Keratinocyte (primary cell): ENCODE measurements at regions not wholly inside any gene's neighbourhood (a gene's known extent, or its start where the extent isn't known, plus 50 kb on each side); places are given as distances from the start of the nearest gene placed in this dataset.

Experiments
- DNase-seq: peaks from one replicate; pipeline ENCODE4 v3.0.0-alpha.2; 2011; ENCODE audit warnings: low read depth, missing footprints, low spot score
- FAIRE-seq: peaks from 2 replicates; lab custom pipeline; 2011; peaks lifted over from hg19 to GRCh38; lab: Jason Lieb, UNC
- H2AFZ ChIP-seq: 2 replicates; pipeline ENCODE4 v1.6.0; 2012; ENCODE audit warnings: low read length, control low read depth, inconsistent platforms; ENCODE audit not compliant: control insufficient read depth
- H3K27ac ChIP-seq: 2 replicates; pipeline ENCODE4 v1.5.1; 2011; ENCODE audit warnings: low read length; ENCODE audit not compliant: control insufficient read depth, insufficient read depth
- H3K27me3 ChIP-seq: 3 replicates; pipeline ENCODE4 v1.6.0; 2011; ENCODE audit warnings: low read length; ENCODE audit not compliant: control insufficient read depth, insufficient read depth; ENCODE audit errors: extremely low read depth
- H3K36me3 ChIP-seq, 2 experiments: 2 replicates in 1 of 2; 3 replicates in 1 of 2; pipeline ENCODE4 v1.5.1; 2011; ENCODE audit warnings: low read length in 2 of 2, mild to moderate bottlenecking in 1 of 2; ENCODE audit not compliant: control insufficient read depth in 2 of 2, insufficient read depth in 2 of 2; ENCODE audit errors: extremely low read depth in 1 of 2
- H3K4me1 ChIP-seq: 3 replicates; pipeline ENCODE4 v1.5.1; 2011; ENCODE audit warnings: low read length; ENCODE audit not compliant: control insufficient read depth, insufficient read depth; ENCODE audit errors: extremely low read depth
- H3K4me2 ChIP-seq: 3 replicates; pipeline ENCODE4 v1.6.0; 2011; ENCODE audit warnings: low read depth, low read length; ENCODE audit not compliant: control insufficient read depth, insufficient read depth; ENCODE audit errors: extremely low read depth
- H3K4me3 ChIP-seq, 3 experiments: fragments of 200-600 bp in 1 of 3; sonication (generic) in 1 of 3; 2 replicates in 2 of 3; 3 replicates in 1 of 3; pipeline ENCODE4 v1.5.1; 2011 to 2016; ENCODE audit warnings: low read length in 3 of 3, mild to moderate bottlenecking in 3 of 3, control low read depth in 2 of 3, inconsistent platforms in 1 of 3, low read depth in 1 of 3, mixed read lengths in 1 of 3, mixed run types in 1 of 3, moderate library complexity in 1 of 3; ENCODE audit not compliant: control insufficient read depth in 2 of 3, insufficient read depth in 2 of 3; ENCODE audit errors: extremely low read depth in 1 of 3
- H3K79me2 ChIP-seq: 2 replicates; pipeline ENCODE4 v1.6.0; 2012; ENCODE audit warnings: low read length; ENCODE audit not compliant: control insufficient read depth, insufficient read depth
- H3K9ac ChIP-seq: 3 replicates; pipeline ENCODE4 v1.6.0; 2011; ENCODE audit warnings: low read length; ENCODE audit not compliant: control insufficient read depth, insufficient read depth; ENCODE audit errors: extremely low read depth
- H3K9me1 ChIP-seq: 3 replicates; pipeline ENCODE4 v1.6.0; 2011; ENCODE audit warnings: low read length; ENCODE audit not compliant: control insufficient read depth, insufficient read depth; ENCODE audit errors: extremely low read depth
- H3K9me3 ChIP-seq: 2 replicates; pipeline ENCODE4 v1.5.1; 2012; ENCODE audit warnings: low read depth, low read length; ENCODE audit not compliant: control insufficient read depth
- H4K20me1 ChIP-seq: 3 replicates; pipeline ENCODE4 v1.6.0; 2011; ENCODE audit warnings: low read length; ENCODE audit not compliant: control insufficient read depth, insufficient read depth; ENCODE audit errors: extremely low read depth
- EZH2 ChIP-seq: IDR thresholded peaks from one replicate; pipeline ENCODE4 v1.6.1; 2012; ENCODE audit warnings: inconsistent platforms, mild to moderate bottlenecking, low read length, moderate library complexity
- dilution Hi-C: fragments of 300-500 bp; cut with MboI; formaldehyde crosslinking; loops from one replicate; pipeline ENCODE4 v1.7.0; 2020; ENCODE audit warnings: low sequenced_read_pairs; ENCODE audit not compliant: extremely low pct_ligation_motif_present
- TF ChIP-seq, protein P1 (sequence below), 3 experiments: IDR thresholded peaks in 1 of 3; conservative IDR thresholded peaks in 1 of 3; optimal IDR thresholded peaks in 1 of 3; 2 replicates in 2 of 3; 3 replicates in 1 of 3; pipeline versions ENCODE3 to v1.5.1; 2011; ENCODE audit warnings: low read length in 3 of 3, mild to moderate bottlenecking in 3 of 3, moderate library complexity in 2 of 3, control low read depth in 1 of 3, inconsistent platforms in 1 of 3; ENCODE audit not compliant: insufficient read depth in 2 of 3; ENCODE audit errors: extremely low read depth in 1 of 3

DNA sequence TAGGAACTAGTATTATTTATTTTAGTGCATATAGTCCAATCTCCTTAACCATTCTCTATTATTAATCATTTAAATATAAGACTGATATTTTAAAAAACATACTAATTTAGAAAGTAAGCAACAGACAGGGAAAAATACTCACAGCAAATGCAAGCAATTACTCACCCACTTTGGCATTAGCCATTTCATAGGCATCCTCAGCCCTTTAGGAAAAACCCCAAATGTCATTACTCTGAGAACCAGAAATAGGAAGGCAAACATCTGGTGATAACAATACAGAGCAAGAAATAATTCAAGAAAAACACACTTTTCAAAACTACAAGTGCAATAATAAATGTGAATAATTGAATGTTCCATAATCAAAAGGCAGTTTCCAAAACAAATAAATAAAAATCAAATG, 545.1 kb downstream of the PLPP3 start:
- H3K27me3 ChIP-seq: no peaks in the 10 kb centered on the region
- H3K9me3 ChIP-seq: no peaks in the 10 kb centered on the region
- dilution Hi-C loops: no loop called here
- no peak overlapping the region for H2AFZ ChIP-seq
- no peaks in the 10 kb centered on the region for H3K9me1 ChIP-seq
- DNase-seq: no peak
- no peaks in the 10 kb centered on the region for H3K79me2 ChIP-seq
- no peak overlapping the region for H3K27ac ChIP-seq
- H3K9ac ChIP-seq: no peak overlapping the region
- H3K4me3 ChIP-seq: no peak overlapping the region
- no peak overlapping the region for H3K4me2 ChIP-seq
- H4K20me1 ChIP-seq: no peaks in the 10 kb centered on the region
- FAIRE-seq: no peak
- no peaks in the 10 kb centered on the region for H3K36me3 ChIP-seq
- H3K4me1 ChIP-seq: no peaks in the 10 kb centered on the region
- no peak for TF ChIP-seq EZH2
- TF ChIP-seq, protein P1, sequence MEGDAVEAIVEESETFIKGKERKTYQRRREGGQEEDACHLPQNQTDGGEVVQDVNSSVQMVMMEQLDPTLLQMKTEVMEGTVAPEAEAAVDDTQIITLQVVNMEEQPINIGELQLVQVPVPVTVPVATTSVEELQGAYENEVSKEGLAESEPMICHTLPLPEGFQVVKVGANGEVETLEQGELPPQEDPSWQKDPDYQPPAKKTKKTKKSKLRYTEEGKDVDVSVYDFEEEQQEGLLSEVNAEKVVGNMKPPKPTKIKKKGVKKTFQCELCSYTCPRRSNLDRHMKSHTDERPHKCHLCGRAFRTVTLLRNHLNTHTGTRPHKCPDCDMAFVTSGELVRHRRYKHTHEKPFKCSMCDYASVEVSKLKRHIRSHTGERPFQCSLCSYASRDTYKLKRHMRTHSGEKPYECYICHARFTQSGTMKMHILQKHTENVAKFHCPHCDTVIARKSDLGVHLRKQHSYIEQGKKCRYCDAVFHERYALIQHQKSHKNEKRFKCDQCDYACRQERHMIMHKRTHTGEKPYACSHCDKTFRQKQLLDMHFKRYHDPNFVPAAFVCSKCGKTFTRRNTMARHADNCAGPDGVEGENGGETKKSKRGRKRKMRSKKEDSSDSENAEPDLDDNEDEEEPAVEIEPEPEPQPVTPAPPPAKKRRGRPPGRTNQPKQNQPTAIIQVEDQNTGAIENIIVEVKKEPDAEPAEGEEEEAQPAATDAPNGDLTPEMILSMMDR (optimal IDR thresholded peaks at IDR 0.05 in 1 of 3, IDR thresholded peaks at IDR 0.05 in 1 of 3, conservative IDR thresholded peaks at IDR 0.05 in 1 of 3; ENCODE audit: extremely low read depth in 1 of 3, insufficient read depth in 2 of 3, low read length in 3 of 3): no peak

DNA sequence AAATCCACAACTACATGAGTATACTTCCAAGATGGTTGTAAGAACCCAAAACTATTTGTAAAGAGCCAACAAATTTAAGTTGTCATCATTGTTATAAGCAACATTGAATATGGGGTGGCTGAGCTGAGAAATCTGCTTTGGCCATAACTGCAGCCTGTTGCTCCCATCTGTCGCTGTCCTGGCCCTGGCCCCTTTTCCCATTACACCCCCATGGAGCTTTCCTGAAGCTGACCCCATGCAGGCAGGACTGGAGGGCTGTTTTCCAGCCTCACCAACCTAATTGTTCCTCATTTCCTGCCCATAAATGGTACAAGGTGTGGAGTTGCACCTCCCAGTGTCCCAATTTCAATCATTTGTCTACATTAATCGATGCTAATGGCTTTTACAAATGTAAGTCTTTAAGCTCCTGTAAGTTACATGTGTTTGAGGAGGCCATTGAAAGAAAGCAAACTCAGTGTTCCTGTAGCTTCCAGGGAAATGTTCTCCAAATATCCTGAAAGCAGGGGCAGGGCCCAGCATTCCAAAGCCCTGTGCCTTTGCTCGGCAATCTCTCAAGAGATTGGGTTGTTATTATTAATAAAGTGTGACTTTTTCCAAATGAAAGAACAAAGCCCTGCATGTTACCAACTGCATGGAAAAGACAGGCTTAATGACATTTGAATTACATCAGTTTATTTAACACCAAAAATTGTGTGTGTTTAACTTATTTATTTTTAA, 545.9 kb downstream of the PLPP3 start:
- Histone ChIP-seq H3K9me1 (no peaks in the 10 kb centered on the region), H3K9me3 (no peaks in the 10 kb centered on the region), H3K4me2 (no peak overlapping the region), H4K20me1 (no peaks in the 10 kb centered on the region), H3K27me3 (no peaks in the 10 kb centered on the region), H3K9ac (no peak overlapping the region), H3K27ac (no peak overlapping the region), H3K4me1 (no peaks in the 10 kb centered on the region), H2AFZ (no peak overlapping the region), H3K36me3 (no peaks in the 10 kb centered on the region), H3K79me2 (no peaks in the 10 kb centered on the region), H3K4me3 (no peak overlapping the region)
- FAIRE-seq (no peak), DNase-seq (no peak)
- TF ChIP-seq, protein P1 (optimal IDR thresholded peaks at IDR 0.05 in 1 of 3, IDR thresholded peaks at IDR 0.05 in 1 of 3, conservative IDR thresholded peaks at IDR 0.05 in 1 of 3; ENCODE audit: extremely low read depth in 1 of 3, insufficient read depth in 2 of 3, low read length in 3 of 3): no peak
- TF ChIP-seq EZH2: no peak
- dilution Hi-C loops: no loop called here
